ENCODE measurements at regions not wholly inside any gene's neighbourhood (a gene's known extent, or its start where the extent isn't known, plus 50 kb on each side); places are given as distances from the start of the nearest gene placed in this dataset.

GRCh38 chr18:72325307-72325706, 218.8 kb downstream of the CBLN2 start:
- Mint-ChIP-seq H3K27ac (no peak overlapping the region), H3K9me3 (peaks cover 4% of the 10 kb centered on the region), H3K36me3 (ENCODE audit: low read depth) (no peaks in the 10 kb centered on the region), H3K4me1 (no peaks in the 10 kb centered on the region), H3K4me3 (no peak overlapping the region), H3K27me3 (no peaks in the 10 kb centered on the region)
- no peak for DNase-seq
- CTCF ChIA-PET: no interaction called here
- POLR2A ChIA-PET: no interaction called here

GRCh38 chr18:72324677-72325076, 219.5 kb downstream of the CBLN2 start:
- H3K36me3 Mint-ChIP-seq (ENCODE audit: low read depth): no peaks in the 10 kb centered on the region
- H3K4me3 Mint-ChIP-seq: no peak overlapping the region
- peaks cover 4% of the 10 kb centered on the region for H3K9me3 Mint-ChIP-seq
- H3K4me1 Mint-ChIP-seq: no peaks in the 10 kb centered on the region
- DNase-seq: no peak
- no peak overlapping the region for H3K27ac Mint-ChIP-seq
- ChIA-PET POLR2A (no interaction called here), CTCF (no interaction called here)
- no peaks in the 10 kb centered on the region for H3K27me3 Mint-ChIP-seq

- no peak overlapping the region for H3K27ac Mint-ChIP-seq
- CTCF ChIA-PET: no interaction called here
- H3K36me3 Mint-ChIP-seq (ENCODE audit: low read depth): no peaks in the 10 kb centered on the region
- peaks cover 19% of the 10 kb centered on the region for H3K9me3 Mint-ChIP-seq
- H3K4me1 Mint-ChIP-seq: no peaks in the 10 kb centered on the region
- no peaks in the 10 kb centered on the region for H3K27me3 Mint-ChIP-seq
- POLR2A ChIA-PET: no interaction called here
- no peak for DNase-seq
- H3K4me3 Mint-ChIP-seq: no peak overlapping the region
Observed at GRCh38 chr18:72316497-72316896, 227.6 kb downstream of the CBLN2 start.

GRCh38 chr18:72283148-72283925, 260.8 kb downstream of the CBLN2 start:
- Mint-ChIP-seq H3K9me3 (peaks cover 4% of the 10 kb centered on the region), H3K27ac (no peak overlapping the region), H3K4me3 (no peak overlapping the region), H3K36me3 (ENCODE audit: low read depth) (no peaks in the 10 kb centered on the region), H3K27me3 (no peaks in the 10 kb centered on the region), H3K4me1 (no peaks in the 10 kb centered on the region)
- POLR2A ChIA-PET: no interaction called here
- CTCF ChIA-PET: no interaction called here
- no peak for DNase-seq

- no peak for DNase-seq
- CTCF ChIA-PET: no interaction called here
- no peaks in the 10 kb centered on the region for H3K27me3 Mint-ChIP-seq
- POLR2A ChIA-PET: no interaction called here
- no peaks in the 10 kb centered on the region for H3K36me3 Mint-ChIP-seq (ENCODE audit: low read depth)
- H3K4me1 Mint-ChIP-seq: no peaks in the 10 kb centered on the region
- H3K4me3 Mint-ChIP-seq: no peak overlapping the region
- H3K27ac Mint-ChIP-seq: no peak overlapping the region
- H3K9me3 Mint-ChIP-seq: peaks cover 25% of the 10 kb centered on the region
Observed at GRCh38 chr18:72273025-72273424, 271.1 kb downstream of the CBLN2 start.

- Mint-ChIP-seq H3K27me3 (no peaks in the 10 kb centered on the region), H3K4me1 (no peaks in the 10 kb centered on the region), H3K9me3 (peaks cover 13% of the 10 kb centered on the region), H3K4me3 (no peak overlapping the region), H3K36me3 (ENCODE audit: low read depth) (no peaks in the 10 kb centered on the region), H3K27ac (no peak overlapping the region)
- no peak for DNase-seq
- CTCF ChIA-PET: no interaction called here
- POLR2A ChIA-PET: no interaction called here
Observed at GRCh38 chr18:72261590-72261989, 282.6 kb downstream of the CBLN2 start.

- Mint-ChIP-seq H3K36me3 (ENCODE audit: low read depth) (no peaks in the 10 kb centered on the region), H3K27me3 (no peaks in the 10 kb centered on the region), H3K4me1 (no peaks in the 10 kb centered on the region), H3K4me3 (no peak overlapping the region), H3K27ac (no peak overlapping the region), H3K9me3 (peaks cover 5% of the 10 kb centered on the region)
- no peak for DNase-seq
- POLR2A ChIA-PET: no interaction called here
- CTCF ChIA-PET: no interaction called here
Observed at GRCh38 chr18:72246076-72246475, 298.1 kb downstream of the CBLN2 start.

- Mint-ChIP-seq H3K27ac (no peak overlapping the region), H3K9me3 (peaks cover 7% of the 10 kb centered on the region), H3K27me3 (no peaks in the 10 kb centered on the region), H3K36me3 (ENCODE audit: low read depth) (no peaks in the 10 kb centered on the region), H3K4me3 (no peak overlapping the region), H3K4me1 (no peaks in the 10 kb centered on the region)
- CTCF ChIA-PET: no interaction called here
- POLR2A ChIA-PET: no interaction called here
- DNase-seq: no peak
Observed at GRCh38 chr18:72235422-72235821, 308.7 kb downstream of the CBLN2 start.

GRCh38 chr18:72233106-72233505, 311.0 kb downstream of the CBLN2 start:
- no peaks in the 10 kb centered on the region for H3K27me3 Mint-ChIP-seq
- POLR2A ChIA-PET: no interaction called here
- no peaks in the 10 kb centered on the region for H3K36me3 Mint-ChIP-seq (ENCODE audit: low read depth)
- H3K4me1 Mint-ChIP-seq: no peaks in the 10 kb centered on the region
- H3K27ac Mint-ChIP-seq: no peak overlapping the region
- DNase-seq: no peak
- H3K4me3 Mint-ChIP-seq: no peak overlapping the region
- CTCF ChIA-PET: no interaction called here
- peaks cover 5% of the 10 kb centered on the region for H3K9me3 Mint-ChIP-seq

- no peaks in the 10 kb centered on the region for H3K36me3 Mint-ChIP-seq (ENCODE audit: low read depth)
- ChIA-PET POLR2A (no interaction called here), CTCF (no interaction called here)
- no peak overlapping the region for H3K27ac Mint-ChIP-seq
- H3K9me3 Mint-ChIP-seq: peaks cover 5% of the 10 kb centered on the region
- H3K27me3 Mint-ChIP-seq: no peaks in the 10 kb centered on the region
- H3K4me1 Mint-ChIP-seq: no peaks in the 10 kb centered on the region
- no peak for DNase-seq
- H3K4me3 Mint-ChIP-seq: no peak overlapping the region
Observed at GRCh38 chr18:72232644-72233043, 311.5 kb downstream of the CBLN2 start.

- Mint-ChIP-seq H3K27ac (no peak overlapping the region), H3K4me1 (no peaks in the 10 kb centered on the region), H3K4me3 (no peak overlapping the region), H3K9me3 (peaks cover 2% of the 10 kb centered on the region), H3K27me3 (no peaks in the 10 kb centered on the region), H3K36me3 (ENCODE audit: low read depth) (no peaks in the 10 kb centered on the region)
- ChIA-PET POLR2A (no interaction called here), CTCF (no interaction called here)
- no peak for DNase-seq
Observed at GRCh38 chr18:72225958-72226357, 318.2 kb downstream of the CBLN2 start.

GRCh38 chr18:72223733-72224132, 320.4 kb downstream of the CBLN2 start:
- Mint-ChIP-seq H3K4me3 (no peak overlapping the region), H3K4me1 (no peaks in the 10 kb centered on the region), H3K36me3 (ENCODE audit: low read depth) (no peaks in the 10 kb centered on the region), H3K27ac (no peak overlapping the region), H3K9me3 (peaks cover 4% of the 10 kb centered on the region), H3K27me3 (no peaks in the 10 kb centered on the region)
- no peak for DNase-seq
- ChIA-PET POLR2A (no interaction called here), CTCF (no interaction called here)

GRCh38 chr18:72208920-72209676, 335.0 kb downstream of the CBLN2 start:
- no peaks in the 10 kb centered on the region for H3K27me3 Mint-ChIP-seq
- no peaks in the 10 kb centered on the region for H3K4me1 Mint-ChIP-seq
- no peak for DNase-seq
- ChIA-PET POLR2A (no interaction called here), CTCF (no interaction called here)
- H3K36me3 Mint-ChIP-seq (ENCODE audit: low read depth): no peaks in the 10 kb centered on the region
- no peak overlapping the region for H3K4me3 Mint-ChIP-seq
- H3K9me3 Mint-ChIP-seq: peaks cover 20% of the 10 kb centered on the region
- no peak overlapping the region for H3K27ac Mint-ChIP-seq

GRCh38 chr18:72207280-72207679, 336.9 kb downstream of the CBLN2 start:
- Mint-ChIP-seq H3K27ac (no peak overlapping the region), H3K27me3 (no peaks in the 10 kb centered on the region), H3K9me3 (peaks cover 16% of the 10 kb centered on the region), H3K4me3 (no peak overlapping the region), H3K36me3 (ENCODE audit: low read depth) (no peaks in the 10 kb centered on the region), H3K4me1 (no peaks in the 10 kb centered on the region)
- no peak for DNase-seq
- ChIA-PET CTCF (no interaction called here), POLR2A (no interaction called here)
